Right lobe of liver (tissue), 4 donors: ENCODE measurements at regions not wholly inside any gene's neighbourhood (a gene's known extent, or its start where the extent isn't known, plus 50 kb on each side); places are given as distances from the start of the nearest gene placed in this dataset.

Experiments used
- CTCF ChIP-seq, 4 donors: fragments of 200-600 bp in 3 of 4; fragments of 450-650 bp in 1 of 4; IDR thresholded peaks; one replicate each; pipeline versions ENCODE4 v1.5.1 to v1.8.0; 2016 to 2022; ENCODE audit warnings: antibody characterized with exemption in 4 of 4, mild to moderate bottlenecking in 2 of 4
- POLR2A ChIP-seq: fragments of 450-650 bp; IDR thresholded peaks from one replicate; pipeline ENCODE4 v1.6.1; 2017; ENCODE audit warnings: antibody characterized with exemption, mild to moderate bottlenecking
- donor health status: DM: no; HTN: no; CAD: no.
- donor health status: DM: no; HTN: no; CAD: no.
- donor health status: DM: no; HTN: yes; CAD: no.

GRCh38 chr1:29756085-29756484 lies 519.8 kb downstream of the PTPRU start:
- TF ChIP-seq CTCF (IDR thresholded peaks at IDR 0.05) = no peak
- no peak for TF ChIP-seq POLR2A
